HepG2 (cell line): ENCODE measurements at regions not wholly inside any gene's neighbourhood (a gene's known extent, or its start where the extent isn't known, plus 50 kb on each side); places are given as distances from the start of the nearest gene placed in this dataset.

Experiments
- ATAC-seq: fragments of 200-7000 bp; cut with Tn5 transposase; 3 replicates; pipeline ENCODE4 v1.9.1; 2020; ENCODE audit warnings: mild to moderate bottlenecking, moderate library complexity
- BruUV-seq: library from RNA; stranded (reverse); fragments of 400-500 nt; replicated peaks from 2 replicates; lab custom pipeline; 2021; lab: Mats Ljungman, UMichigan
- CTCF ChIA-PET: fragments of 300-600 bp; formaldehyde crosslinking; extraction: SDS; loops from one replicate; lab custom pipeline; 2021; ENCODE audit warnings: low total read pairs, inconsistent platforms, low intra/inter-chr PET ratio; lab: Yijun Ruan, JAX
- POLR2A ChIA-PET: fragments of 350-600 bp; sonication (Branson Sonifier 250); formaldehyde crosslinking; loops from one replicate; lab custom pipeline; 2020; ENCODE audit warnings: antibody characterized with exemption, inconsistent platforms; lab: Yijun Ruan, JAX
- DNase-seq: peaks from one replicate; pipeline ENCODE4 v3.0.0-alpha.2; 2015; ENCODE audit warnings: low spot score
- FAIRE-seq: peaks from 3 replicates; lab custom pipeline; 2011; peaks lifted over from hg19 to GRCh38; lab: Jason Lieb, UNC
- H2AFZ ChIP-seq: one replicate; pipeline ENCODE4 v1.6.1; 2011; ENCODE audit warnings: low read length, inconsistent platforms
- H3K27ac ChIP-seq: fragments of 300-600 bp; 3 replicates; pipeline ENCODE4 v1.8.0; 2011; ENCODE audit warnings: mixed run types, mild to moderate bottlenecking, mixed read lengths, low read length, inconsistent platforms; ENCODE audit not compliant: insufficient read depth; ENCODE audit errors: extremely low read length
- H3K27me3 ChIP-seq, 2 experiments: fragments of 200-600 bp in 1 of 2; 2 replicates in 1 of 2; 3 replicates in 1 of 2; pipeline versions ENCODE4 v1.6.0 to v1.8.0; 2011; ENCODE audit warnings: low read length in 2 of 2, mild to moderate bottlenecking in 2 of 2, moderate library complexity in 2 of 2, inconsistent platforms in 1 of 2; ENCODE audit not compliant: insufficient read depth in 2 of 2, control insufficient read depth in 1 of 2
- H3K36me3 ChIP-seq, 2 experiments: fragments of 200-600 bp in 1 of 2; replicated peaks in 1 of 2; 2 replicates in 1 of 2; 3 replicates in 1 of 2; pipeline versions ENCODE4 v1.5.1 to v1.8.0; 2011; ENCODE audit warnings: low read length in 2 of 2, inconsistent platforms in 1 of 2; ENCODE audit not compliant: insufficient read depth in 2 of 2, control insufficient read depth in 1 of 2
- H3K4me1 ChIP-seq: 2 replicates; pipeline ENCODE4 v1.5.1; 2012; ENCODE audit warnings: low read length, inconsistent platforms; ENCODE audit not compliant: insufficient read depth
- H3K4me2 ChIP-seq: 2 replicates; pipeline ENCODE4 v1.6.0; 2011; ENCODE audit warnings: low read depth, low read length, inconsistent platforms
- H3K4me3 ChIP-seq, 3 experiments: fragments of 200-600 bp in 1 of 3; sonication (generic), shearing (Covaris generic) in 1 of 3; replicated peaks in 1 of 3; 2 replicates each; pipeline ENCODE4 v1.5.1; 2011 to 2016; ENCODE audit warnings: low read length in 3 of 3, inconsistent platforms in 2 of 3, low read depth in 2 of 3, mild to moderate bottlenecking in 2 of 3, control low read depth in 1 of 3, mixed read lengths in 1 of 3; ENCODE audit not compliant: insufficient read depth in 1 of 3
- H3K79me2 ChIP-seq: one replicate; pipeline ENCODE4 v1.6.1; 2011; ENCODE audit warnings: low read length, inconsistent platforms; ENCODE audit not compliant: insufficient read depth
- H3K9ac ChIP-seq: 2 replicates; pipeline ENCODE4 v1.6.0; 2011; ENCODE audit warnings: mild to moderate bottlenecking, low read depth, low read length, inconsistent platforms; ENCODE audit not compliant: insufficient read depth
- H3K9me3 ChIP-seq: 2 replicates; pipeline ENCODE4 v1.5.1; 2012; ENCODE audit warnings: mild to moderate bottlenecking, low read length
- H4K20me1 ChIP-seq: 2 replicates; pipeline ENCODE4 v1.6.0; 2011; ENCODE audit warnings: inconsistent platforms, mild to moderate bottlenecking, low read length, moderate library complexity; ENCODE audit not compliant: insufficient read depth
- CTCF ChIP-seq: sonication (generic); formaldehyde crosslinking; IDR thresholded peaks from 2 replicates; pipeline ENCODE4 v1.5.0; 2020; ENCODE audit warnings: mild to moderate bottlenecking, missing genetic modification reagents, moderate library complexity
- KAT8 ChIP-seq: IDR thresholded peaks from 2 replicates; pipeline ENCODE4 v1.6.1; 2016; ENCODE audit warnings: missing genetic modification reagents, missing compliant biosample characterization
- NCOA1 ChIP-seq: sonication (generic); formaldehyde crosslinking; IDR thresholded peaks from 2 replicates; pipeline ENCODE4 v1.9.0; 2021; ENCODE audit warnings: missing genetic modification reagents
- NCOA2 ChIP-seq: sonication (generic); formaldehyde crosslinking; IDR thresholded peaks from 2 replicates; pipeline ENCODE4 v1.8.0; 2022; ENCODE audit warnings: inconsistent platforms
- STAG1 ChIP-seq: sonication (generic); formaldehyde crosslinking; IDR thresholded peaks from 2 replicates; pipeline ENCODE4 v1.4.0; 2020; ENCODE audit warnings: missing genetic modification reagents
- ZNF263 ChIP-seq: sonication (generic); formaldehyde crosslinking; IDR thresholded peaks from 2 replicates; pipeline ENCODE4 v1.4.0; 2020; ENCODE audit warnings: missing genetic modification reagents
- ZNF331 ChIP-seq: sonication (generic); formaldehyde crosslinking; IDR thresholded peaks from 2 replicates; pipeline ENCODE4 v1.4.0; 2020; ENCODE audit warnings: missing genetic modification reagents
- ZNF761 ChIP-seq: sonication (generic); formaldehyde crosslinking; conservative IDR thresholded peaks from 2 replicates; pipeline ENCODE4 v1.4.0; 2020; ENCODE audit warnings: mild to moderate bottlenecking, missing genetic modification reagents
- WGBS: methylation state at CpG from one replicate; pipeline ENCODE4 v1.1.6; 2017; ENCODE audit warnings: low lambda C conversion rate; 5-methylcytosine and 5-hydroxymethylcytosine counted together
- in situ Hi-C: cut with HindIII; loops from 2 replicates; pipeline ENCODE4 v1.10.0; 2017; ENCODE audit warnings: low pct_unique_long_range_greater_than_20kb; ENCODE audit not compliant: extremely low pct_ligation_motif_present
- intact Hi-C: fragments of 100-400 bp; cut with micrococcal nuclease; formaldehyde crosslinking; loops from one replicate; pipeline ENCODE4 v1.10.0; 2022; ENCODE audit not compliant: unreplicated experiment
- TF ChIP-seq, protein P1 (sequence below): sonication (generic); formaldehyde crosslinking; IDR thresholded peaks from 2 replicates; pipeline ENCODE4 v1.4.0; 2020; ENCODE audit warnings: mild to moderate bottlenecking, missing genetic modification reagents

GRCh38 chr9:126219166-126219565, 107.5 kb upstream of the MVB12B start:
- WGBS: 30% methylated on average over 2 of the region's 2 CpGs
- no TSS peak for BruUV-seq
- peak; percentile 57 for ATAC-seq
- Histone ChIP-seq H3K27ac (no peak overlapping the region), H3K79me2 (no peaks in the 10 kb centered on the region), H2AFZ (no peak overlapping the region), H3K9ac (no peak overlapping the region), H3K36me3 (no peaks in the 10 kb centered on the region), H3K27me3 (peaks cover 1 to 54% of the 10 kb centered on the region in 2 experiments; a peak in 2 of 5 replicates), H3K4me3 (no peak overlapping the region), H3K4me2 (no peak overlapping the region), H3K9me3 (no peaks in the 10 kb centered on the region), H3K4me1 (no peaks in the 10 kb centered on the region), H4K20me1 (no peaks in the 10 kb centered on the region)
- FAIRE-seq: no peak
- TF ChIP-seq NCOA2 (CRISPR knock-in tag) (no peak), CTCF (CRISPR knock-in tag) (peak; percentile 28; the same call in 1 of the 2 replicates), ZNF331 (no peak), NCOA1 (no peak), ZNF263 (CRISPR knock-in tag) (peak; percentile 20; the same call in 1 of the 2 replicates), STAG1 (peak; percentile 26), ZNF761 (CRISPR knock-in tag) (no peak), KAT8 (CRISPR knock-in tag) (no peak)
- TF ChIP-seq, protein P1, sequence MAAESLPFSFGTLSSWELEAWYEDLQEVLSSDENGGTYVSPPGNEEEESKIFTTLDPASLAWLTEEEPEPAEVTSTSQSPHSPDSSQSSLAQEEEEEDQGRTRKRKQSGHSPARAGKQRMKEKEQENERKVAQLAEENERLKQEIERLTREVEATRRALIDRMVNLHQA (CRISPR knock-in tag): no peak
- CTCF ChIA-PET: no interaction called here
- intact Hi-C loops: no loop called here
- in situ Hi-C loops: no loop called here
- POLR2A ChIA-PET: no interaction called here
- DNase-seq: peak; percentile 5
